K562 (cell line): ENCODE measurements at regions not wholly inside any gene's neighbourhood (a gene's known extent, or its start where the extent isn't known, plus 50 kb on each side); places are given as distances from the start of the nearest gene placed in this dataset.

Source experiments
- ATAC-seq: fragments of 200-7000 bp; cut with Tn5 transposase; 3 replicates; pipeline ENCODE4 v1.9.1; 2020; ENCODE audit warnings: moderate library complexity
- BruUV-seq: library from RNA; stranded (reverse); fragments of 400-500 nt; replicated peaks from 2 replicates; lab custom pipeline; 2021; lab: Mats Ljungman, UMichigan
- CTCF ChIA-PET: fragments of 300-600 bp; formaldehyde crosslinking; extraction: SDS; loops from one replicate; lab custom pipeline; 2021; ENCODE audit warnings: low intra/inter-chr PET ratio; lab: Yijun Ruan, JAX
- POLR2A ChIA-PET: fragments of 300-600, 350-650 bp; sonication (Branson Sonifier 250); formaldehyde crosslinking; extraction: SDS; loops from one replicate; lab custom pipeline; 2021; ENCODE audit warnings: antibody characterized with exemption, inconsistent platforms; lab: Yijun Ruan, JAX
- DNase-seq, 4 experiments: peaks; one replicate each; pipeline versions ENCODE4 v3.0.0 to v3.0.0-alpha.2; 2011 to 2018; ENCODE audit warnings: low spot score in 3 of 4, mixed read lengths in 3 of 4; ENCODE audit errors: extremely low read depth in 1 of 4
- FAIRE-seq: peaks from 2 replicates; lab custom pipeline; 2011; peaks lifted over from hg19 to GRCh38; lab: Jason Lieb, UNC
- H2AFZ ChIP-seq: 2 replicates; pipeline ENCODE4 v1.6.0; 2011; ENCODE audit warnings: low read depth, low read length, control low read depth, inconsistent platforms
- H3K27ac ChIP-seq: fragments of 200-600 bp; 3 replicates; pipeline ENCODE4 v1.8.0; 2011; ENCODE audit warnings: low read depth, mild to moderate bottlenecking, control low read depth, inconsistent platforms, low read length, moderate library complexity, mixed read lengths; ENCODE audit errors: extremely low read depth
- H3K27me3 ChIP-seq, 2 experiments: fragments of 300-600 bp in 1 of 2; 2 replicates in 1 of 2; 3 replicates in 1 of 2; pipeline versions ENCODE4 v1.6.0 to v1.8.0; 2011; ENCODE audit warnings: inconsistent platforms in 2 of 2, low read length in 2 of 2, mild to moderate bottlenecking in 1 of 2, mixed read lengths in 1 of 2, moderate library complexity in 1 of 2; ENCODE audit not compliant: control insufficient read depth in 2 of 2, insufficient read depth in 2 of 2
- H3K36me3 ChIP-seq: fragments of 300-600 bp; 3 replicates; pipeline ENCODE4 v1.8.0; 2011; ENCODE audit warnings: mild to moderate bottlenecking, low read length, inconsistent platforms; ENCODE audit not compliant: control insufficient read depth, insufficient read depth
- H3K4me1 ChIP-seq, 2 experiments: fragments of 200-600 bp in 1 of 2; replicated peaks in 1 of 2; 2 replicates in 1 of 2; 3 replicates in 1 of 2; pipeline versions ENCODE4 v1.5.1 to v1.8.0; 2011; ENCODE audit warnings: inconsistent platforms in 2 of 2, low read length in 2 of 2, mild to moderate bottlenecking in 1 of 2, mixed read lengths in 1 of 2, moderate library complexity in 1 of 2; ENCODE audit not compliant: control insufficient read depth in 2 of 2, insufficient read depth in 2 of 2
- H3K4me2 ChIP-seq: 2 replicates; pipeline ENCODE4 v1.6.1; 2011; ENCODE audit warnings: low read length, control low read depth, inconsistent platforms, mixed read lengths; ENCODE audit not compliant: insufficient read depth
- H3K4me3 ChIP-seq: fragments of 200-600 bp; sonication (generic), shearing (Covaris generic); 2 replicates; pipeline ENCODE4 v1.5.1; 2016; ENCODE audit warnings: control low read depth, inconsistent platforms
- H3K79me2 ChIP-seq: fragments of 200-600 bp; 3 replicates; pipeline ENCODE4 v1.8.0; 2011; ENCODE audit warnings: low read length, inconsistent platforms; ENCODE audit not compliant: control insufficient read depth, insufficient read depth
- H3K9ac ChIP-seq, 2 experiments: 2 replicates each; pipeline versions ENCODE4 v1.6.0 to v1.6.1; 2011; ENCODE audit warnings: low read depth in 2 of 2, low read length in 2 of 2, control low read depth in 1 of 2, inconsistent platforms in 1 of 2, mild to moderate bottlenecking in 1 of 2, mixed read lengths in 1 of 2; ENCODE audit not compliant: insufficient read depth in 1 of 2
- H3K9me1 ChIP-seq: one replicate; pipeline ENCODE4 v1.6.0; 2011; ENCODE audit warnings: inconsistent platforms, mild to moderate bottlenecking, low read length, moderate library complexity; ENCODE audit not compliant: control insufficient read depth, insufficient read depth
- H3K9me3 ChIP-seq: replicated peaks from 2 replicates; pipeline ENCODE4 v1.5.1; 2011; ENCODE audit warnings: low read depth, low read length, inconsistent platforms; ENCODE audit not compliant: control insufficient read depth, insufficient read depth
- H4K20me1 ChIP-seq: replicated peaks from 2 replicates; pipeline ENCODE4 v1.6.1; 2011; ENCODE audit warnings: low read length, inconsistent platforms, mixed read lengths; ENCODE audit not compliant: control insufficient read depth, insufficient read depth
- CREB3L1 ChIP-seq: fragments of 450-650 bp; IDR thresholded peaks from 2 replicates; pipeline ENCODE4 v1.6.1; 2014; ENCODE audit warnings: low read depth, mild to moderate bottlenecking, moderate library complexity, borderline replicate concordance
- CTCF ChIP-seq, 3 experiments: IDR thresholded peaks in 2 of 3; conservative IDR thresholded peaks in 1 of 3; 2 replicates each; pipeline ENCODE4 v1.5.1; 2011 to 2012; ENCODE audit warnings: low read length in 3 of 3, mild to moderate bottlenecking in 3 of 3, control low read depth in 2 of 3, improper control_type of control experiment in 1 of 3, inconsistent platforms in 1 of 3, low read depth in 1 of 3, mixed read lengths in 1 of 3, moderate library complexity in 1 of 3; ENCODE audit not compliant: insufficient read depth in 2 of 3
- FIP1L1 ChIP-seq: fragments of 200-400 bp; formaldehyde crosslinking; IDR thresholded peaks from 2 replicates; pipeline ENCODE4 v1.6.1; 2018; ENCODE audit warnings: mild to moderate bottlenecking, low read depth, low read length; ENCODE audit not compliant: poor library complexity, severe bottlenecking
- HOXB6 ChIP-seq: fragments of 250-450 bp; sonication (Bioruptor Pico); IDR thresholded peaks from 2 replicates; pipeline ENCODE4 v1.5.1; 2022; ENCODE audit warnings: mild to moderate bottlenecking, borderline replicate concordance
- TAF7 ChIP-seq: fragments of 450-650 bp; IDR thresholded peaks from 2 replicates; pipeline ENCODE4 v1.6.1; 2016; ENCODE audit warnings: missing genetic modification characterization, missing compliant biosample characterization
- U2AF1 ChIP-seq: fragments of 200-400 bp; formaldehyde crosslinking; optimal IDR thresholded peaks from 2 replicates; pipeline ENCODE3; 2017; ENCODE audit warnings: mild to moderate bottlenecking, low read depth, low read length, moderate library complexity
- ZBTB5 ChIP-seq: fragments of 450-650 bp; IDR thresholded peaks from 2 replicates; pipeline ENCODE4 v1.6.1; 2017; ENCODE audit warnings: antibody characterized with exemption
- ZNF407 ChIP-seq: fragments of 450-650 bp; IDR thresholded peaks from 2 replicates; pipeline ENCODE4 v1.6.1; 2016; ENCODE audit warnings: low read depth
- ZNF785 ChIP-seq: fragments of 250-450 bp; sonication (Bioruptor Pico); IDR thresholded peaks from 2 replicates; pipeline ENCODE4 v1.4.0; 2020; ENCODE audit warnings: mild to moderate bottlenecking
- WGBS: fragments of 100-300 bp; shearing (Covaris generic); methylation state at CpG from one replicate; pipeline ENCODE4 v1.1.6; 2016; ENCODE audit warnings: low coverage, mixed read lengths; ENCODE audit not compliant: insufficient coverage; ENCODE audit errors: missing lambda C conversion rate; 5-methylcytosine and 5-hydroxymethylcytosine counted together
- in situ Hi-C: fragments of 300-500 bp; cut with MboI; formaldehyde crosslinking; loops from 4 replicates; pipeline ENCODE4 v1.15.0; 2018; ENCODE audit warnings: inconsistent platforms, mixed read lengths
- intact Hi-C: fragments of 100-400 bp; cut with micrococcal nuclease; formaldehyde crosslinking; loops from 2 replicates; pipeline ENCODE4 v1.14.2; 2022

- Histone ChIP-seq H3K9me1 (no peaks in the 10 kb centered on the region), H2AFZ (no peak overlapping the region), H3K4me2 (no peak overlapping the region), H3K4me1 (no peaks in the 10 kb centered on the region), H3K27ac (no peak overlapping the region), H3K9me3 (no peaks in the 10 kb centered on the region), H3K36me3 (no peaks in the 10 kb centered on the region), H3K79me2 (no peaks in the 10 kb centered on the region), H3K27me3 (no peaks in the 10 kb centered on the region), H3K4me3 (no peak overlapping the region), H3K9ac (no peak overlapping the region), H4K20me1 (no peaks in the 10 kb centered on the region)
- ChIA-PET POLR2A (no interaction called here), CTCF (no interaction called here)
- FAIRE-seq, result no peak
- BruUV-seq, result no TSS peak
- in situ Hi-C loops (no loop called here), intact Hi-C loops (no loop called here)
- no peak for ATAC-seq
- WGBS, result 0% methylated on average over 2 of the region's 3 CpGs
- no peak for DNase-seq
- no peak for TF ChIP-seq FIP1L1
- no peak for TF ChIP-seq ZNF785 (CRISPR knock-in tag)
- TF ChIP-seq HOXB6 (CRISPR knock-in tag), result no peak
- no peak for TF ChIP-seq ZBTB5
- no peak for TF ChIP-seq ZNF407
- no peak for TF ChIP-seq CTCF (IDR thresholded peaks at IDR 0.05 in 2 of 3, conservative IDR thresholded peaks at IDR 0.05 in 1 of 3; ENCODE audit: insufficient read depth in 2 of 3, low read depth in 1 of 3, low read length in 3 of 3)
- no peak for TF ChIP-seq U2AF1
- no peak for TF ChIP-seq TAF7 (tag)
- TF ChIP-seq CREB3L1, result no peak
Observed at GRCh38 chr3:104281713-104282112, 1085.0 kb upstream of the ALCAM start.
